ENCODE measurements at regions not wholly inside any gene's neighbourhood (a gene's known extent, or its start where the extent isn't known, plus 50 kb on each side); places are given as distances from the start of the nearest gene placed in this dataset.
A peak's percentile ranks its signal among the peaks of the same experiment; 100 is the strongest.

DNA sequence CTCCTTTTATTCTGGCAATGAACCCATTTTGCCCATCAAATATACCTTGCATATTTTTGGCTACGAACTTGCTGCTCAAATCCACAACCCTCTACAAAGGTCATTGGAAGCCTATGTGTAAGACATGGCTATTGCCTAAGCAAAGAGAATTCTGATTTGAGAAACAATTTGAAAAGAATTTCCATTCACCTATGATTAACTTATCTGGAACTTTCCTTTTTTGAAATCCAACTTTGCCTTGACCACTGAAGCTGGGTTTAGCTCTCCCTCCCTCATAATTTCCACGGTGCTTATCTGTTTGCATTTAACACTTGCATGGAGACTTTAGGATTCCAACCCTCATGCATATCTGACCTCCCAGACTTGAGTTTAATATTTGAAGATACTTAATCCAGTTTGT is 1514.7 kb upstream of the SLC10A2 start:
- no peaks in the 10 kb centered on the region for H3K4me1 ChIP-seq
- TF ChIP-seq, protein P1, sequence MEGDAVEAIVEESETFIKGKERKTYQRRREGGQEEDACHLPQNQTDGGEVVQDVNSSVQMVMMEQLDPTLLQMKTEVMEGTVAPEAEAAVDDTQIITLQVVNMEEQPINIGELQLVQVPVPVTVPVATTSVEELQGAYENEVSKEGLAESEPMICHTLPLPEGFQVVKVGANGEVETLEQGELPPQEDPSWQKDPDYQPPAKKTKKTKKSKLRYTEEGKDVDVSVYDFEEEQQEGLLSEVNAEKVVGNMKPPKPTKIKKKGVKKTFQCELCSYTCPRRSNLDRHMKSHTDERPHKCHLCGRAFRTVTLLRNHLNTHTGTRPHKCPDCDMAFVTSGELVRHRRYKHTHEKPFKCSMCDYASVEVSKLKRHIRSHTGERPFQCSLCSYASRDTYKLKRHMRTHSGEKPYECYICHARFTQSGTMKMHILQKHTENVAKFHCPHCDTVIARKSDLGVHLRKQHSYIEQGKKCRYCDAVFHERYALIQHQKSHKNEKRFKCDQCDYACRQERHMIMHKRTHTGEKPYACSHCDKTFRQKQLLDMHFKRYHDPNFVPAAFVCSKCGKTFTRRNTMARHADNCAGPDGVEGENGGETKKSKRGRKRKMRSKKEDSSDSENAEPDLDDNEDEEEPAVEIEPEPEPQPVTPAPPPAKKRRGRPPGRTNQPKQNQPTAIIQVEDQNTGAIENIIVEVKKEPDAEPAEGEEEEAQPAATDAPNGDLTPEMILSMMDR (IDR thresholded peaks at IDR 0.05): no peak
- H3K27me3 ChIP-seq: no peaks in the 10 kb centered on the region
- no peaks in the 10 kb centered on the region for H3K36me3 ChIP-seq
- DNase-seq (ENCODE audit: low spot score): no peak
- no peak overlapping the region for H3K4me3 ChIP-seq
- H3K27ac ChIP-seq: no peak overlapping the region
- no peaks in the 10 kb centered on the region for H3K9me3 ChIP-seq

DNA sequence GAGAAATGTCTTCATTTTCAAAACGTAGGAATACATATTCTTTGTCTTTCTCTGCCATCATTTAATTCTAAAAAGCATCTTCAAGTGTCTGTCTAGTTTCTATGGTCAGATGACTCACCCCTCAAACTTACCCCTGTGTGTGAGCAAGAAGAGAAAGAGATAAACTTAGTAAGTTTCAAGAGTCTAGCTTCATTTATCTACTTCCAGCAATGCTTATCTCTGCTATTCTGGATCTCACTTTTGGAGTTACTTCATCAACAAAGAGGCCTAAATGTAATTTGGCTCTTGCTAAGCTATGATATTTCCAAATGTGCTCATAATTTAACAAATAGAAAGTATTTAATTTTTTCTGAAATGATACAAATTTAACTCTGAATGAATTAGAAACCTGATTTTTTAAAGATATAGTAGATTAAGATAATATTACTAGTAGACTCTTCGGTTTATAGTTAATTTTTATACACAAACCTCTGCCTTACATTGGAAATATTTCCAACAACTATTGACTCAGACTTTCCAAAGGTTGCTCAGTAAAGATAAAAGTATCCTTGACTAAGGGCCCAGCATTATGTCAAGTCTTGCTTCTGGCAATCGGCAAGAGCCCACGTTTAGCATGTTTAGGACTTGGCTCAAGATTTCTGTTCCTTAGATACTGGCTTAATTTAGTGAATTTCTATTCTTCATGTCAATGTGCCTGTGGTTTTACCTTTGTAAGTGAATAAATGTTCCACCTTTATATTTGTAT is 1511.0 kb upstream of the SLC10A2 start:
- H3K27me3 ChIP-seq: no peaks in the 10 kb centered on the region
- TF ChIP-seq, protein P1 (IDR thresholded peaks at IDR 0.05): no peak
- no peaks in the 10 kb centered on the region for H3K36me3 ChIP-seq
- no peak overlapping the region for H3K4me3 ChIP-seq
- H3K9me3 ChIP-seq: no peaks in the 10 kb centered on the region
- no peak for DNase-seq (ENCODE audit: low spot score)
- H3K4me1 ChIP-seq: no peaks in the 10 kb centered on the region
- H3K27ac ChIP-seq: no peak overlapping the region

DNA sequence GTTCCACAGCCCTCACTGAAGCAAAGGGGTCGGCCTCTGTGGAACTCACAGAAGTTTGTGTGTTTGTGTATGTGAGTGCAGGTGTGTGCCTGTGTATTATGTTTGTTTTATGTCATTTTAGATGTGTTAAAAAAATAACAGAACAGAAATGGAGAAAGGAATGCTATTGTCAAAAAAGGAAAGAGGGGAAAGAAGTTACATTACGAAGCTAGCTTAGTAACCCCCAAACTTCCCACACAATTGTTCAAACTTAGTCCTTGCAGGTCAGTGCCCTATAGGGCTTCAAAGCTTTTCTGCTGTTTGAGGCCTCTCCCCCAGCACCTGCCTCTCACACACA is 1505.6 kb upstream of the SLC10A2 start:
- H3K36me3 ChIP-seq: no peaks in the 10 kb centered on the region
- no peak for DNase-seq (ENCODE audit: low spot score)
- no peaks in the 10 kb centered on the region for H3K4me1 ChIP-seq
- H3K27me3 ChIP-seq: no peaks in the 10 kb centered on the region
- H3K27ac ChIP-seq: no peak overlapping the region
- H3K9me3 ChIP-seq: no peaks in the 10 kb centered on the region
- TF ChIP-seq, protein P1 (IDR thresholded peaks at IDR 0.05): no peak
- no peak overlapping the region for H3K4me3 ChIP-seq

DNA sequence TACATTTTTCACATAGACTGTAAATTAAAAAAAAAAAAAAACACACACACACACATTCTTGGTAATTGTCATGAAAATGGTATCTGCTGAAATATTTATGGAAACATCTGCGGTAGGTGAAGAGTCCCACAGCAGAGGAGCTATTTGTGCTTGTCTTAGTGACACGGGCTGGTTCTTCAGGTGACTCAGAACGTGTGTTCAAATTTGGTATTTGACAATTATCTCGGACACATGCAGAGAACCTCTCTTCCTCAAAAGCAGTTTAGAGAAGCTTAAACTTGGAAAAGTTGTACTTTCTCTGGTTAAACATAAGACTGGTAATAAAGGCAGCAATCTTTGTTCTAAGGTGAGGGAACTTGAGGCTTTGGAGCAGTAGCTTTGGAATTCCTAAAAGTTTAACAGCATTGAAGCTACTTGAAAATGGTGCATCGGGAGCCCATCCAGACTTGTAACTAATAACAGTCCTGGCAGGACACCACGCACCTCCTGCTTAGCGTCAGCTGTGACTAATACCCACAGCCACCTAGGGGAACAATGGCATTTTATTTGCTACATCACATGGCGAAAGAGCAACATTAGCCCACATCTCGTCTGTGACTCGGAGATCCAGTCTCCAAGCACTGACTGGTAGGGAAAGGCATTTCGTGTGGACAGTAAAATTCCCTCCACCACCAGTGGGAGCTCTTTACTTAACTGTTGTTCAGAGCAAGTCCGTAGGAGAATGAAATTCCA is 1505.1 kb upstream of the SLC10A2 start:
- Histone ChIP-seq H3K4me1 (no peaks in the 10 kb centered on the region), H3K9me3 (no peaks in the 10 kb centered on the region), H3K27ac (no peak overlapping the region), H3K27me3 (no peaks in the 10 kb centered on the region), H3K36me3 (no peaks in the 10 kb centered on the region), H3K4me3 (no peak overlapping the region)
- DNase-seq (ENCODE audit: low spot score): peak; percentile 86
- TF ChIP-seq, protein P1 (IDR thresholded peaks at IDR 0.05): peak; percentile 44 to 77

DNA sequence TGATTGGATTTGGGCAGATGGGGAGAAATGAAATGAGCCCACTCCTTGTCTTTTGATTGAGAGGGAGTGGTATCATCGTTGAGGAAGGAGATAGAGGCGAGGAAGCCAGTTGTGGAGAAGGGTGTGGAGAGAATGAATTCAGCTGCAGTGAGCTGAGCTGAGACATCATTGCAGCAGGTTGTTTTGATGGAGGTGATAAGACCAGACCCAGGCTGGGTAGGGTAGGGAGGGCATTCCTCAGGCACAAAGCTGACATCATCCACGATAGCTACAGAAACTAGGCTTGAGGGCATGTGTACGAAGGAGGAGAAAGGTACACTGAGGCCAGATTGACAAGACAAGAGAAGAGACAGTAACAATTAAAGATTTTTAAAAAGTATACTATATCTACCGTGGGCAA is 1500.9 kb upstream of the SLC10A2 start:
- H3K27me3 ChIP-seq: no peaks in the 10 kb centered on the region
- no peak overlapping the region for H3K27ac ChIP-seq
- TF ChIP-seq, protein P1 (IDR thresholded peaks at IDR 0.05): no peak

More for the DNA sequence above, 1500.9 kb upstream of the SLC10A2 start:
- H3K4me3 ChIP-seq: no peak overlapping the region
- H3K9me3 ChIP-seq: no peaks in the 10 kb centered on the region
- H3K4me1 ChIP-seq: no peaks in the 10 kb centered on the region
- DNase-seq (ENCODE audit: low spot score): no peak
- no peaks in the 10 kb centered on the region for H3K36me3 ChIP-seq

Data from right atrium auricular region (tissue), 2 donors.